Heart left ventricle (tissue), 13 donors: ENCODE measurements at regions not wholly inside any gene's neighbourhood (a gene's known extent, or its start where the extent isn't known, plus 50 kb on each side); places are given as distances from the start of the nearest gene placed in this dataset.
"Not testable (repeated sequence)": the region's sequence is repeated elsewhere in the genome, so short reads cannot be mapped to it uniquely, and the experiment has no call there.

Source experiments
- CTCF ChIP-seq, 12 donors: fragments of 200-600 bp; sonication (generic) in 4 of 12; IDR thresholded peaks; one replicate each; pipeline versions ENCODE4 v1.5.0 to v1.8.0; 2018 to 2022; ENCODE audit warnings: antibody characterized with exemption in 12 of 12, mild to moderate bottlenecking in 5 of 12
- POLR2A ChIP-seq, 2 donors: fragments of 450-650 bp; IDR thresholded peaks; one replicate each; pipeline ENCODE4 v1.6.1; 2017; ENCODE audit warnings: antibody characterized with exemption in 2 of 2, mild to moderate bottlenecking in 2 of 2, moderate library complexity in 2 of 2
- donor health status: ischemic (EF 13 %, LVEDD 7.1; RV severe dilation, severe dysfunction).
- donor health status: DM: no; HTN: yes; CAD: no.
- donor health status: DM: no; HTN: no; CAD: no.
- donor health status: ischemic (EF 25% LVEDD 6.9; RV normal size, moderate dysfunction).
- donor health status: ischemic (EF 25% LVEDD 5.7; RV mildly dilated, moderate dysfunction).
- donor health status: ischemic (EF 35%, LVEDD 5.7; RV mildly dilated, moderate dysfunction).
- donor health status: nonischemic (EF 11% LVEDD 7.7; RV severe dilation, severe dysfunction).
- donor health status: DM: yes; HTN: yes; CAD: no.
- donor health status: PGD.
- donor health status: ischemic (EF 29% LVEDD 5.4; RV normal size, mild dysfunction).
- donor health status: nonischemic (EF 23%, LVEDD 6.1; RV moderate dilation, normal function).

GRCh38 chr3:87946007-87946406, 112.8 kb downstream of the CGGBP1 start:
- not testable (repeated sequence) for TF ChIP-seq POLR2A, CTCF (IDR thresholded peaks at IDR 0.05)
